GM19324 (cell line): ENCODE measurements at regions not wholly inside any gene's neighbourhood (a gene's known extent, or its start where the extent isn't known, plus 50 kb on each side); places are given as distances from the start of the nearest gene placed in this dataset.
A peak's percentile ranks its signal among the peaks of the same experiment; 100 is the strongest.
"Not testable (repeated sequence)": the region's sequence is repeated elsewhere in the genome, so short reads cannot be mapped to it uniquely, and the experiment has no call there.

Source experiments
- ATAC-seq: cut with Tn5 transposase; IDR thresholded peaks from one replicate; pipeline ENCODE4 v1.9.1; 2021; ENCODE audit warnings: mild to moderate bottlenecking, moderate library complexity; ENCODE audit not compliant: unreplicated experiment, low FRiP score

DNA sequence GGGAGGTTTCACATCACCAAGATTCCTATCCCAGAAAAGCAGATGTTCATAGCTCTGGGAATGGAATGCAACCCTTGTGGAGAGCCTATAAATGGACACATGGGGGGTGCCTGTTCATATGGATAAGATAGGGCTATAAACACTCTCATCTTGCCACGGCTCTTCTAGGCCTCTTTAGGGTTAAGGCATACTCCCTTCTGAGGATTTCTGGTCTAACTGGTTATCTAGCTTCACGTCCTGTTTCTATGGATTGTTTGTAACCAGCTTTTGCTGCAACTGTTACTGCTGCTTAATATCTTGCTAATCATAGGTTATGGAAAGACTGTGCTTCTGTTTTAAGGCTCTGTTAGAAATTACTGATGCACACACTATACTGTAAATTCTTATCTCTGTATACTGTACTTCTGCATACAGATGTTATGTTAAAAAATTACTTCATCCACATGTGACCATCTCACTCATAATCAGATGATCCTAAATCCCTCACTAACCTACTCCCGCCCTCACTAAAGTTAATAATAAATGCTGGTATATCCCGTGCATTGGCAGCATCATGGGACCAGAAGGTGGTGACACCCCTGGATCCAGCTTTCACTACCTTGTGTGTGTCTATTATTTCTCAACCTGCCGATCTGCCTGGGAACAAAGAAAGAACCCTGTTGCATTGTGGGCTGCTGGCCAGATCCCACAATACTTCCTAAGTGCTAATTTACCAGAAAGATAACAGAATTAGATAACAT is 68.7 kb downstream of the PRKAB2 start:
- not testable (repeated sequence) for ATAC-seq

- ATAC-seq = no peak
Measured at GRCh38 chr1:147099192-147099591, 73.1 kb downstream of the PRKAB2 start.

GRCh38 chr1:147098338-147098973 is 73.8 kb downstream of the PRKAB2 start:
- not testable (repeated sequence) for ATAC-seq

- ATAC-seq = no peak
Measured at GRCh38 chr1:147095691-147096090, 76.6 kb downstream of the PRKAB2 start.

DNA sequence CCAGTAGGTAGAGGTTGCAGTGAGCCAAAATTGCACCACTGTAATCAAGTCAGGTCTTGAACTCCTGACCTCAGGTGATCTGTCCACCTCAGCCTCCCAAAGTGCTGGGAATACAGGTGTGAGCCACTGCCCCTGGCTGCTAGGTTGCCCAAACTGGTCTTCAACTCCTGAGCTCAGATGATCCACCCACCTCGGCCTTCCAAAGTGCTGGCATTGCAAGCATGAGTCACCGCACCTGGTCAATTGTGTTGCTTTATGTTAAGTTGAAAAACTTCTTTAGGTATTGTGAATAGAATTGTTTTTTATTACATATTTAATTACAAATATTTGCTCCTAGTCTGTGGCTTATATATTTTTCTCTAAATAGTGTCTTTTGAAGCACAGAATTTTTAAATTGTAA is 80.5 kb downstream of the PRKAB2 start:
- no peak for ATAC-seq

DNA sequence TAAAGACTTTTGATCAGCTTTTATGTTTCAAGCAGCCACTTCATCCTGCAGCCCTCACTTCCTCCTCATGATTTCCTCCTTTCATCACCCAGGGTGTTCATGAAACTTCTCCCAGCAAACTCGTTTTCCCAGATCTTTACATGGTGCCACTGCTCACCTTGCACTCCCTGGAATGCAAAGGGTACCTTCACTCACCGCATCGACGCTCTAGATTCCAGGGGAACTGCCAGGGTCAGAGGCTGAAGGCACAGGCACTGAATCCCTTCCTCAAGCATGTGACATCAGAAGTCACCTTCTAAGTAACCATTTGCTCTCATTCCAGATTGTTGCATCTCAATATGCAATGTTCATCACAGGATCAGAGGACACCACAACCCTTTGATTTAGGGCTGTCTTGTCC is 82.8 kb downstream of the PRKAB2 start:
- no peak for ATAC-seq

GRCh38 chr1:147086129-147086528 is 86.1 kb downstream of the PRKAB2 start:
- ATAC-seq = no peak

DNA sequence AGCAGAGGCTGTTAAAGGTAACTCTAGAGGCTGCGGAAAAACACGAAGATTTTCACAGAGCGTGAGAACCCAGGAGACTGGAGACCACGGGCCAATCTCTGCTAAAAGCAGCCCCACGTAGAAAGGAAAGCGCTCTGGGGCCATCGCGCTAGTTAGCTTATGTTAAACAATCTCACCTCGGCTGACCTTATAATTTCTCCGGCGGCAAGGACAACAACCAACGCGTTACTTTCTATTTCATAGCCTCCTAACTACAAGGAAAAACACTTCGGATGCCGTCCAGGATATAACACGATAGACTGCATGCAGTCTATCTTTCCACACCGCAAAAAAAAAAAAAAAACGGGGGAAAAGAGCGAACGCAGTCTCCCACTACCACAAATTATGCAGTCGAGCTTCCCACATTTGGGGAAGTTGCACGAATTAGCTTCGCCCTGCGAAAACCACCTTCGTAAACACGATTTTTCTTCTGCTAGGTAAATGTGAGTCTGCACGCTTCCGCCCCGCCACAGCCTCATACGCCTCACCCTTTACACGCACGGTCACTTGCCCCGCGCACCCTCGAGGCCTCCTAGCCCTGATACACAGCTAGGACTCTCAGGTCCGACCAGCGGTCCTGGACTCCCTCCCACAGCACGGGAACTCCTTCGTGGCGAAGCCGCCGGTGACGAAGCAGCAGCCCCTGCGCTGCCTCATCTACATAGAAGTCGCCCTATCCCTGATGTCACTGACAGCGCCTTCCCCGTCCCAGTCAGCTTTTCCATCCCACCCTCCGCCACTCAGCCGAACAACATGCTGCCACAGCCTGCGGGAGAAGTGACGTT is 87.8 kb downstream of the PRKAB2 start:
- ATAC-seq = peak; percentile 55

DNA sequence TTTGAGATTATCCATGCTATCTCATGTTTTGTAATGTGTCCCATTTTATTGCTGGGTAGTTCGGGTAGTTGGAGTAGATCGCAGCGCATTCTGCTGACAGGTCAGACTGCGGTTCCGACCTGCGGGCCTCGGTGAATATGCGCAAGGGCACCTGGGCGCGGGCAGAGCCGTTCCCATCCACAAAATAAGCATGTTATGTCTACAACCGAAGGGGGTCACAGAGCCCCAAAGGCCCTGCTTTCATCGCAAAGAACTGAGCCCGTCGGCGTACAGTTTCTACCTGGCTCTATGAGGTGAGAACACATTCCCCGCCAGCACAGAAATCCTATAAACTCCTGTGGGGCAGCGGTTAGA is 88.4 kb downstream of the PRKAB2 start:
- ATAC-seq = no peak

GRCh38 chr1:147080671-147081394 is 91.4 kb downstream of the PRKAB2 start:
- no peak for ATAC-seq

DNA sequence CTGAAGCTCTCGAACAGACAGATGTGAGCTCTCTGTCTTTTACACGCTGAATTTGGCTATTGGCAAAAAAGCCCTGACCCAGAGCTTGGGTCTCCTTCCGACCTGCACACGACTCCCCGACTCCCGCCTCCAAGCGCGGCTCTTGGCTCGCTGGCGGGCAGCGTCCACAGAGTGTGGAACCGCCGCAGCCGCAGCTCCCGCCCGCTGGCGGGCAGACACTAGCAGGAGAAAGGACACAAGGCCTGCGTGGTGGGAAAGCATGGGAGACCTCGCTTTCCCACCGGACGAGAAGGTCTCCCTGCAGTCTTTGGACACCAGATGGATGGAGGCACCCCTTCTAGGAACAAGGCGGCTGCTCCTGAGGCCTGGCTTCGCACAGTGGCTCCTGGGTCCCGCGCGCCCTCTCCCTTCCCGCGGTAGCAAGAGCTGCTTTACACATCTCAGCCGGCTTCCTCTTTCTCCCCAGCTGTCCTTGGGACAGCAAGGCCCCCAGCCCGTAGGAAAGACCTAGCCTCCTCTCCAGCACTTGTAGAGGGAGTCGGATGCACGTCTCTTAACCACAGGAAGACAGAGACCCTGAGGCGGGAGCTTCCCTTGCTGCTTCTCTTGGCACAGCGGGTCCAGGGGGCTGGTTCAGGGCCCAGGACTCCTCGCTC is 92.1 kb downstream of the PRKAB2 start:
- no peak for ATAC-seq

DNA sequence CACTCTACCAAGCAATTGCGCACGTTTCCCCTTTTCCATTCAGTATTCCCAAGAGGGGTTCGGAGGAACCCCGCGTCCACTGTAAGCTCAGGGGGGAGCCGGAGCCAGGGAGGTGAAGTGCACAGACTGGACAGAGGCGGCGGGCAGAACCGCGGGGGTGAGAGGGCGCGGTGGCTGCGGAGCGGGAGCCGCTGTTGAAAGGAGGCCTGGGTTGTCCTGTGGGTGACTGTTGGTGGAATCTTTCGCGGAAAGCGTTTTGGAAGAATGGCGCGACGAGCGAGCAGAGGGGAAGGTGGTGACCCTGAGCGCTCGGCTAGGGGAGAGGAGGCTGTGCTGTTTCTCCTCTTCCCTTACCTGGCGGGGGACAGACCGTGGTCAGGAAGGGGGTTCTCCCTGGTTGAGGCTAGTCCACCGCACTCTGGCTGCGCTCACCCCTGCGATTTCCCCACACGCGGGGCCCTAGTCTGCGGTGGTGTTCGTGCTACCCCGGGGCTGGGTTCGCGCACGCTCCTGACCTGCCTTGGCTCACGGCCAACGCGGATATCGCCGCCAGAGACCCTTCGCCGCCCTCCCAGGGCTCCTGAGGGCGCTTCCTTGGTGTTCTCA is 92.8 kb downstream of the PRKAB2 start:
- no peak for ATAC-seq

GRCh38 chr1:147078606-147079399 is 93.5 kb downstream of the PRKAB2 start:
- ATAC-seq = no peak

- ATAC-seq = no peak
Measured at GRCh38 chr1:147077936-147078605, 94.2 kb downstream of the PRKAB2 start.

DNA sequence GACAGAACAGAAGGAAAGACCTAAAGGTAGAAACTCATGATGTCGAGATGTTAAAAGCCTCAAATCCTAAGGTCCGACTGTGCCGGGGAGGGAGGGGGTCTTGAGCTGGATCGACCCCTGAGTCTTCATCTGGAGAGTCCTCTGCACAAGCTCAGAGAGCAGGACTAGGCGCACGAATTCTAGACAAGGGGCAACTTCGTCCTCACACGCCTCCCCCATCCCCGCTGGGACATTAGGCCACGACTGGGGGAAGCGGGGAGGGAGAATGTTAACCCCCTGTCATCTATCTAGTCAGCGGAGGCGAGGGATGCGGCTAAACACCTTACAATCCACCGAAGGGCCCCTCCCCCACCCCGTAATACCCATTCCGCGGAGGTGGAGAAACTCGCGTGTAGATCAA is 94.7 kb downstream of the PRKAB2 start:
- ATAC-seq = no peak

DNA sequence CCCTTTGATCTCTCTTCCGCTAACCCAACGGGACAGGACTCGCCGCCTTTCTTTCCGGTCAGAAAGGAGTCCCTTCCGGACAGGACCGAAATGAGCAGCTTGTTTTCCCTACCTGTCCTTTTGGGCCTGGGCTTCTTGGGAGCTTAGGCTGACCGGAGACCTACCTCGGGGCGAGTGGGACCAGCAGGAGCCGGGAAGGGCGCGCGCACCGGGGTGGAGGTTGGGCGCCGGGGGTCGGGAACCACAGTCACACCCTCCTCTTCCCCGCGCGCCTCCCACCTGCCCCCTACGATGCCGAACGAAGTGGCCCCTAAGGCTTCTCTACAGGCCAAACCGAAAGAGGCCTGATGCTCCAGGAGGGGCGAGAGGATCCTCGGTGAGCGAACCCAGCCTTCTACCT is 95.2 kb downstream of the PRKAB2 start:
- no peak for ATAC-seq

DNA sequence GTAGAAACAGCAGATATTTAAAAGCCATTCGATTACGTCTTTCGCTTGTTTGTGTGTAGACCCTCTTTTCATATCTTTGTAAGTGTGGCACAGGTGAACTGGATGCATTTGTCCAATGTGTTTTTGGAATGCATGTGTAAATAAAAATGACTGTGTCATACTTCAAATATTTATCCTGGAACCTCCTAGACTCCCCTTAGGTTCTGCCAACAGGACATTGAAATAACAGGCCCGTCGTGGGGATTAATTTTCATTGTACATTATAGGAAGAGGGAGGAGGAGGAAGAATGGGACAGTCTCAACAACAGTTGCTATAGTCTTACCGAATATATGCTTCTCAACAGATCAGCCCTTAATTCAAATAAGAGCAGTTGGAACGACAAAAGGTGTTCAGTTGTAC is 95.8 kb downstream of the PRKAB2 start:
- ATAC-seq = no peak
